MM.1S (cell line): ENCODE measurements at regions not wholly inside any gene's neighbourhood (a gene's known extent, or its start where the extent isn't known, plus 50 kb on each side); places are given as distances from the start of the nearest gene placed in this dataset.

Experiments used
- DNase-seq: peaks from one replicate; pipeline ENCODE4 v3.0.0-alpha.2; 2015
- H2AFZ ChIP-seq: fragments of 300-600 bp; sonication (generic); 2 replicates; pipeline ENCODE4 v1.6.0; 2016; ENCODE audit warnings: antibody characterized with exemption, low read length
- H3F3A ChIP-seq: fragments of 300-600 bp; sonication (generic); 2 replicates; pipeline ENCODE4 v1.6.1; 2016; ENCODE audit warnings: mild to moderate bottlenecking, antibody characterized with exemption, low read length, moderate library complexity, mixed read lengths; ENCODE audit not compliant: insufficient read depth
- H3K27ac ChIP-seq: fragments of 300-600 bp; sonication (generic); 2 replicates; pipeline ENCODE4 v1.5.1; 2016; ENCODE audit warnings: mild to moderate bottlenecking, low read length
- H3K27me3 ChIP-seq: fragments of 300-600 bp; sonication (generic); replicated peaks from 2 replicates; pipeline ENCODE4 v1.6.0; 2016; ENCODE audit warnings: low read length; ENCODE audit not compliant: insufficient read depth
- H3K36me3 ChIP-seq: fragments of 300-600 bp; sonication (generic); replicated peaks from 2 replicates; pipeline ENCODE4 v1.6.1; 2016; ENCODE audit warnings: mild to moderate bottlenecking, low read length, mixed read lengths; ENCODE audit not compliant: insufficient read depth
- H3K4me1 ChIP-seq: fragments of 300-600 bp; sonication (generic); 2 replicates; pipeline ENCODE4 v1.6.1; 2016; ENCODE audit warnings: low read length, mixed read lengths
- H3K4me2 ChIP-seq: fragments of 300-600 bp; sonication (generic); 2 replicates; pipeline ENCODE4 v1.6.0; 2016; ENCODE audit warnings: low read depth, low read length
- H3K4me3 ChIP-seq: fragments of 300-600 bp; sonication (generic); 2 replicates; pipeline ENCODE4 v1.5.1; 2016; ENCODE audit warnings: low read length, mixed read lengths
- H3K79me2 ChIP-seq: fragments of 300-600 bp; sonication (generic); 2 replicates; pipeline ENCODE4 v1.6.1; 2016; ENCODE audit warnings: mixed run types, low read length, mixed read lengths
- H3K9ac ChIP-seq: fragments of 300-600 bp; sonication (generic); 2 replicates; pipeline ENCODE4 v1.6.1; 2016; ENCODE audit warnings: low read length, mixed read lengths
- H3K9me2 ChIP-seq: fragments of 300-600 bp; sonication (generic); replicated peaks from 2 replicates; pipeline ENCODE4 v1.6.1; 2016; ENCODE audit warnings: mild to moderate bottlenecking, low read length, mixed read lengths; ENCODE audit not compliant: insufficient read depth
- H3K9me3 ChIP-seq: fragments of 300-600 bp; sonication (generic); replicated peaks from 2 replicates; pipeline ENCODE4 v1.6.1; 2016; ENCODE audit warnings: mild to moderate bottlenecking, low read length, mixed read lengths; ENCODE audit not compliant: insufficient read depth
- H4K20me1 ChIP-seq: fragments of 300-600 bp; sonication (generic); 2 replicates; pipeline ENCODE4 v1.6.1; 2016; ENCODE audit warnings: mild to moderate bottlenecking, low read length, moderate library complexity, mixed read lengths; ENCODE audit not compliant: insufficient read depth
- EZH2 ChIP-seq: fragments of 300-600 bp; sonication (generic); optimal IDR thresholded peaks from 2 replicates; pipeline ENCODE3; 2017; ENCODE audit warnings: low read depth, mild to moderate bottlenecking, antibody characterized with exemption, low read length, mixed read lengths
- EZH2phosphoT487 ChIP-seq: fragments of 300-600 bp; sonication (generic); IDR thresholded peaks from 2 replicates; pipeline ENCODE4 v1.6.1; 2018; ENCODE audit warnings: antibody characterized with exemption, low read length
- TF ChIP-seq, protein P1 (sequence below): fragments of 300-600 bp; sonication (generic); IDR thresholded peaks from 2 replicates; pipeline ENCODE4 v1.5.1; 2016; ENCODE audit warnings: antibody characterized with exemption, low read length, mixed read lengths

DNA sequence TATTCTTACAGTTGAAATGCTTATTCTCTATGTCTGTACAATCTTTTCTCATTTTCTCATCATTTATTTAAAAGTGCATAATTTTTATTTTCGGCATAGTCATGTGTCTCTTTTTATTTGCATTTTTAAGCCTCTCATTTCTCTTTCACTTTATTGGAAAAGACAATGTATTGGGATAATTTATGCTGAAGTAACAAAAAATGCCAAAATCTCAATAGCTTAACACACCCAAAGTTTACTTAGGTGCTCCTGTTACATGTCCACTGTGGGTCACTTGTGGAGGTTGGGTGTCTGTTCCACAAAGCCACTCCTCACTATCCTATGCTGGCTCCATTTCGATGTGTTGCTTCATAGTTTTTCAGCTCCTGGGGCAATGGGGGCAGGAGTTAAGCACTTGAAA is 638.7 kb downstream of the CD109 start:
- H3K4me1 ChIP-seq = no peaks in the 10 kb centered on the region
- H3F3A ChIP-seq = no peaks in the 10 kb centered on the region
- H4K20me1 ChIP-seq = no peaks in the 10 kb centered on the region
- no peaks in the 10 kb centered on the region for H3K79me2 ChIP-seq
- TF ChIP-seq EZH2phosphoT487 (no peak), EZH2 (no peak)
- TF ChIP-seq, protein P1, sequence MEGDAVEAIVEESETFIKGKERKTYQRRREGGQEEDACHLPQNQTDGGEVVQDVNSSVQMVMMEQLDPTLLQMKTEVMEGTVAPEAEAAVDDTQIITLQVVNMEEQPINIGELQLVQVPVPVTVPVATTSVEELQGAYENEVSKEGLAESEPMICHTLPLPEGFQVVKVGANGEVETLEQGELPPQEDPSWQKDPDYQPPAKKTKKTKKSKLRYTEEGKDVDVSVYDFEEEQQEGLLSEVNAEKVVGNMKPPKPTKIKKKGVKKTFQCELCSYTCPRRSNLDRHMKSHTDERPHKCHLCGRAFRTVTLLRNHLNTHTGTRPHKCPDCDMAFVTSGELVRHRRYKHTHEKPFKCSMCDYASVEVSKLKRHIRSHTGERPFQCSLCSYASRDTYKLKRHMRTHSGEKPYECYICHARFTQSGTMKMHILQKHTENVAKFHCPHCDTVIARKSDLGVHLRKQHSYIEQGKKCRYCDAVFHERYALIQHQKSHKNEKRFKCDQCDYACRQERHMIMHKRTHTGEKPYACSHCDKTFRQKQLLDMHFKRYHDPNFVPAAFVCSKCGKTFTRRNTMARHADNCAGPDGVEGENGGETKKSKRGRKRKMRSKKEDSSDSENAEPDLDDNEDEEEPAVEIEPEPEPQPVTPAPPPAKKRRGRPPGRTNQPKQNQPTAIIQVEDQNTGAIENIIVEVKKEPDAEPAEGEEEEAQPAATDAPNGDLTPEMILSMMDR = no peak
- H3K9me2 ChIP-seq = no peaks in the 10 kb centered on the region
- no peak overlapping the region for H3K4me3 ChIP-seq
- H3K27ac ChIP-seq = no peak overlapping the region
- H3K36me3 ChIP-seq = no peaks in the 10 kb centered on the region
- H3K4me2 ChIP-seq = no peak overlapping the region
- no peak overlapping the region for H2AFZ ChIP-seq
- no peaks in the 10 kb centered on the region for H3K9me3 ChIP-seq
- H3K27me3 ChIP-seq = no peaks in the 10 kb centered on the region
- no peak overlapping the region for H3K9ac ChIP-seq
- no peak for DNase-seq

DNA sequence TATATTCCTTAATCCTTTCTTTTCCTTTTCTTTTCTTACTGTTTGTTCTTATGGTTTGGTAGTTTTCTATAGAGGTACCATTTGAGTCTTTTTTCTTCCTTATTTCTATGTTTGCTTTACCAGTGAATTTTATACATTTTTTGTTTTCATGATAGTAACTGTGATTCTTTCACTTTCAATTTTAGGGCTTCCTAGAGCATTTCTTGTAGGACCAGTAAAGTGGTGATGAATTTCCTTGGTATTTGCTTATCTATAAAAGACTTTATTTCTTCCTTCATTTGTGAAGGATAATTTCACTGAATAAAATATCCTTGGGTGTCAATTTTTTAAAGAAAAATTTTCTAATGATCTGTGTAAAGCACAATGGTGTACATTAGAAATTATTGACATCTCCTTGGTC is 637.4 kb downstream of the CD109 start:
- TF ChIP-seq EZH2 = no peak
- TF ChIP-seq, protein P1 = no peak
- no peak for TF ChIP-seq EZH2phosphoT487
- peak overlapping the region; percentile 29; the same call in 1 of the 2 replicates for H3K4me2 ChIP-seq
- H3K9me2 ChIP-seq = no peaks in the 10 kb centered on the region
- no peak overlapping the region for H3K4me3 ChIP-seq
- H3K27ac ChIP-seq = no peak overlapping the region
- no peaks in the 10 kb centered on the region for H4K20me1 ChIP-seq
- H3K79me2 ChIP-seq = no peaks in the 10 kb centered on the region
- no peaks in the 10 kb centered on the region for H3K36me3 ChIP-seq
- peak; percentile 21 for DNase-seq
- H2AFZ ChIP-seq = peak overlapping the region; percentile 35; the same call in 1 of the 2 replicates
- no peak overlapping the region for H3K9ac ChIP-seq
- H3K9me3 ChIP-seq = no peaks in the 10 kb centered on the region
- H3K27me3 ChIP-seq = no peaks in the 10 kb centered on the region
- H3F3A ChIP-seq = no peaks in the 10 kb centered on the region
- H3K4me1 ChIP-seq = no peaks in the 10 kb centered on the region

DNA sequence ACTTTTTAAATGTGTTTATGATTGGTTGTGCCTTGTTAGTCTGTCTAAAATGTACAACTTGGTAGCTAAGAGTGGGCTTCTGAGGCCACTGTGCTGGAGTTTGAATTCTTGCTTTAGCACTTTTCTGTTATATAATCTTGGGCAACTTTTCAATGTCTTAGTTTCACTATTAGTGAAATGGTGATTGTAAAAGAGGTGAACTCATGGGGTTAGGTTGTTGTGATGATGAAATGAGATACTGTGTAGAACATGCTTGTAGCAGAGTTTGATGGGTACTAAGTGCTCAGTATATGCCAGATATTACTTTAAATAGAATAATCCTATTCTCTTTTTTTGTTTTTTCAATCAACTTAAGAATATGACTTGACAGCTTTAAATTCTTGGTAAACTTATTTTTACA is 624.7 kb downstream of the CD109 start:
- Histone ChIP-seq H3K4me1 (no peaks in the 10 kb centered on the region), H3K36me3 (no peaks in the 10 kb centered on the region), H3K9me3 (no peaks in the 10 kb centered on the region), H3K4me2 (no peak overlapping the region), H4K20me1 (no peaks in the 10 kb centered on the region), H3F3A (no peaks in the 10 kb centered on the region), H3K27me3 (no peaks in the 10 kb centered on the region), H3K9me2 (no peaks in the 10 kb centered on the region), H3K4me3 (no peak overlapping the region), H2AFZ (no peak overlapping the region), H3K9ac (no peak overlapping the region), H3K79me2 (no peaks in the 10 kb centered on the region), H3K27ac (no peak overlapping the region)
- TF ChIP-seq EZH2 = no peak
- no peak for TF ChIP-seq EZH2phosphoT487
- TF ChIP-seq, protein P1 = no peak
- DNase-seq = no peak
